NOMO-1 treated with dmso at 0.1 percent for 144 hours (cell line): ENCODE measurements at regions not wholly inside any gene's neighbourhood (a gene's known extent, or its start where the extent isn't known, plus 50 kb on each side); places are given as distances from the start of the nearest gene placed in this dataset.

Source experiments
- DNase-seq: peaks from one replicate; lab custom pipeline; 2025; ENCODE audit not compliant: unreplicated experiment; lab: John Stamatoyannopoulos, UW

DNA sequence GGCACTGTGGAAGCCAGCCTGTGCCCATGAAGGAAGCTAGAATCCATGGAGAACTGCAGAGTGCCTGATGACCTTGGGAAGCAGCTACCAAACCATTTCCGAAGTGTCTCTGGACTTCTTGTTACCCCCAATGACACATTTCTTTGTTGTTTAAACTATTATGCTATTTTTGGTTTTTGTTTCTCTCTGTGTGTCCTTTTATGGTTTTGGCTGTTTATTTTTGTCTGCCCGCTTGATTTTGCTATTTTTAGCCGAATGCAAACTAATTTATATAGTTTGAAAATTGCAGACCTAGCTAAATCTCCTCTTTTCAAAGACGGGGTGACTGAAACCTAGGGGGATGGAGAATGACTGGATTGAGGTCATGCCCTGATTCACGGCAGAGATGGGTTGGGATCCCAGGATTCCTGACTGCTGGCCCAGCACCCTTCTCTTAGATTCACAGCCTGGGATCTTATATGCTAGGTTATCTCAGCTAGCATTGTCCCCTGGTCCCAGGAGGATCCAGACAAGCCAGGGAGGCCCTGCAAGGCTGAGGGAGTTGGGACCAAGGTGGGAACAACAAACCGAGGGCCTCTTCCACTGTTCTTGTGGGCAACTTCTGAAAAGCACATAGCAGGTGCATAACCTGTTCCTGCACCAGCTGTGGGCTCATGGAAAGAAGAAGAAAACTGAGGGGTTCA lies 116.3 kb upstream of the HAAO start:
- no peak for DNase-seq

DNA sequence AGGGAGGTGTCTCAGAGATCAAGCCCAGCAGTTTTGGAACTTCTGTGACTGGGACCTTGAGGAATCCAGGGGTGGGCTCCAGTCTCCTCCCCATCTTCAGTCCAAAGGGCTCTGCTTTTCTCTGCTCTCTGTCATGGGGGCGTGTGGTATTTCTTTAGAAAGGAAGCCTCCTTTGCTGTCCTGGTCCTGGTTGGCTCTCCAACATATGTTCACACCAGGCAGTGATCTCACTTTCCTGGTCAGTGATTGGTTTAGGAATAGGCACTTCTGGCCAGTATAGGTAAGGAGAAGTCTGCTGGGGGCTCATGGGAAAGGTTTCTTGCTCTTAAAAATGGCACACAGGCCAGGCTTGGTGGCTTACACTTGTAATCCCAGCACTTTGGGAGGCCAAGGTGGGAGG lies 115.5 kb upstream of the HAAO start:
- no peak for DNase-seq

DNA sequence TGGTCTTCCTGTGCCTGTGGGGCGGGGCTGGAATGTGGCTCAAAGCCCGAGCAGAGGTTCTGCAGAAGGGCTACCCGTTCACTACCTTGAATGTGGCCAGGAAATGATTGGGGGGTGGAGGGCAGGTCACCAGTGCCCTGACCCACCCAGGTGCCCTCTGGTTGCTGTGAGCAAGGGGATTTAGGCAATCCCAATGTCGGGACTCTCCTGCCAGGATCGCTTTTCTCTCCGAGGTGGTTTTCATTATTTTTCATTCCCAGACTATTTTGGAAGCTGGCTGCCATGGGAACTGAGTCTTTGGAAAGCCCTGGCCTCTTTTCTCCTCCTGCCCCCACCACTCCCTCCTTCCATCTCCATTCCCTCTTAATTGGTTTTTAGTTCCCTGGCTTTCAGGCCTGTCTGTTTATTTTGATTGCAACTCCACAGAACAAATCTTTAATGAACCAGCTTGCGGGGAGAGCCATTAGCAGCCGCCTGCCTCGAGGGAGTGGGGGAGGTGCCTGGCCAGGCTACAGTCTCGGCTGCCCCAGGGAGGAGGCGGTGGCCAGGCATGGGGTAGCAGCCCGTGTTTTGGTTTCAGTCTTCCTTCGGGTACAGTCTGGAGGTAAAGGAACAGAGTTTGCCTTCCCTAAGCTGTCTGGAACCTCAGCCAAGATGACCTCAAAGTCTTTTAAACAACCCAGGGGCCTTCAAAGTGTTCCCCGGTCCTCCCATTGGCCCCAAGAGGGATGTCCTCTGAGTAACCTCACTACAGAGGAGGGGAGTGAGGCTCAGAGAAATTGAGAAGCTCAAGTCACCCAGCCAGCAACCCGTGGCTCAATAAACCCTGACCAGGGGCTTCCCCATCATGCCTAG lies 114.4 kb upstream of the HAAO start:
- DNase-seq: no peak

DNA sequence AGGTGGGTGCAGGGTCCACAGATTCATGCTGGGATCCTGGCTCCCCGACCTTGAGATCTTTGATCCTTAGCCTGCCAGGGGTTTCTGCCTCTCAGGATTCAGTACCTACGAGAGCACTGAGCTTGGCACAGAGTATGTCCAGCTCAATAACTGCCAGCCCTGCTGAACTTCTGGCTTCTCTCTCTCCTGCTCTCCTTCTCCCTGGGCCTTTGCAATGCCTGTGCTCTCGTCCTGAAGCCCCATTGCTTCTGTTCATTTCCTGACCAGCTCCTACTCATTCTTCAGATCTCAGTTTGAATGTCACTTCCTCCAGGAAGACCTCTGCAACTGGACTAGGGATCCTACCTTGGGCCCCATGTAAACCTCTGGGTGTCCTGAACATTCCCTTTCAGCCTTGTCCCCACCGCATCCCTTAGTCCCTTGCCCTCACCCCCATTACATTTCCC lies 113.8 kb upstream of the HAAO start:
- no peak for DNase-seq

DNA sequence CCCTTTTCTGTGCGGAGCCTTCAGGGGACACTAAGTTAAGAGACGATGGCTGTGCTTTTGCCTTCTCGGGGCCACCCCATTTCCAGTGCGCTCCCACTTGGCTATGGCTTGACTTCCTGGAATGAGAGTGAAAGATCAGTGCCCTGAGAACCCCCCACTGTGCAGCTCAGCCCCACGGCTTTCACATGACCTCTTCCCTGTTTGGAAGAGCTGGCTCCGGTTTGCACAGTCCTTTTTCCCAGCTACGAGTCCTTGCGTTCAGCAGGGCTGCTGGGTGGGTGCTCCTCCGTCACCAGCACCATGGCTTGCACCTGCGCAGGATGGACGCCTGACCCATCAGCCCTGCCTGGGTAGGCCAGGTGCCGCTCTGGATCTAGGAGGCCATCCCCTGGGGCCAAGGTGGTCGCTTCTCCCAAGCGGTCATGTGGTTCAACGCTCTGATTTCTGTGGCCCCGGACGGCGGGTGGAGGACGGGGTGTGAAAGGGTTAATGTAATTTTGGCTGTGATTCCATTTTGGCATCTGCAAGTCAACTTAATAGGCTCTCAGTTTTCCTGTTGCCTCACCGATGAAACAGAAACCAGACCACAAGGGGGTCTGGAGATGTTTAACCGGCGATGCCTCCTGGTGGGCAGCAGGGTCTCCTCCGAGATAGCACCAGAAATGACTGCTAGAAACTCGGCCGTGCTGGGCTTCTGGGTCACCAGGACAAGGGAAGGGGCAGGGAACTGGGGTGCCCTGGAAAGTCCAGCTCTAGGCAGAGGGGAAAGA lies 113.1 kb upstream of the HAAO start:
- DNase-seq: no peak

DNA sequence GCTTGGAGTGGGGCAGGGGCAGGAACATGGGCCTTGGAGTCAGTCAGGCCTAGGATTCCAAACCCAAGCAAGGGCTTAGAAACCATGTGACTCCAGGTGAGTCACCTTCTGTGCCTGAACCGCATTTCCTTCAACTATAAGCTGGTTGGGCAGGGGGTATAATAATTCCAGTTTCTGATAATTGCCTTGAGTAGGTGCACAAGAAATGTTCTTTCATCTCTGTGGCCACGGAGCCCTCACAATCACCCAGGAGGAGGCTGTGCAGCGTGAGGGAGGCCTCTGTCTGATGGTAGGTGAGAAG lies 112.1 kb upstream of the HAAO start:
- no peak for DNase-seq

DNA sequence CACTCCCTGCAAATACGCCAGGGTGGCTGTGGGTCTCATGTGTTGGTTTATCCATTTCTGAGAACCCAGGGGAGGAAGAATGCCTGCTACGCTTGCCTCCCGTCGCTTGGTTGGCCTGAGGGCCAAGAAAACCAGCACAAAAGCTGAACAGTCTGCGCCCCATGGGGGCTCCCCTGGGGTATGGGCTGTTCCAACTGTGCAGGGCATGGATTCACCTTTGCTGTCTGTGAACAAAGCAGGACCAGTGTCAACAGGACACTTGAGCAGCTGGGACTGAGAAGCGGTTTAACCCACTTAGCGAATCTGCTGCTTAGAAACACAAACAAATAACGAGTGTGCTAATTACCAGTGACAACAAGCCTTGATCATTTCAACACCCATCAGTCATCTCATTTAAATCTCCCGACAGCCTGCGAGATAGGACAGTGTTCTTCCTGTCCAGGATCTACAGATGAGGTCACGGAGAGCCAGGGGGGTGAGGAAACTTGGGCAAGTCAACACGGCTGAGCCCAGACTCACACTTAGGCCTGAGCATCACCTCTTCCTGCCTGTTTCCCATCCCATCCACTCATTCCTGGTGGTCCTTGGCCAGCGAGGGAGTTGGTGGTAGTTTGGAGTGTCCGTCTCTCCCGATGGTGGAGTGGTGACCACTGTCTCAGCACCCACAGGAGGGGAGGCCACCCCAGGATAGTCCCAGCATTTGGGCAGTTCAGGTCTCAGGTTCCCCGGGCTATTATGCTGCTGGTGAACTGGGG lies 111.6 kb upstream of the HAAO start:
- DNase-seq: no peak

DNA sequence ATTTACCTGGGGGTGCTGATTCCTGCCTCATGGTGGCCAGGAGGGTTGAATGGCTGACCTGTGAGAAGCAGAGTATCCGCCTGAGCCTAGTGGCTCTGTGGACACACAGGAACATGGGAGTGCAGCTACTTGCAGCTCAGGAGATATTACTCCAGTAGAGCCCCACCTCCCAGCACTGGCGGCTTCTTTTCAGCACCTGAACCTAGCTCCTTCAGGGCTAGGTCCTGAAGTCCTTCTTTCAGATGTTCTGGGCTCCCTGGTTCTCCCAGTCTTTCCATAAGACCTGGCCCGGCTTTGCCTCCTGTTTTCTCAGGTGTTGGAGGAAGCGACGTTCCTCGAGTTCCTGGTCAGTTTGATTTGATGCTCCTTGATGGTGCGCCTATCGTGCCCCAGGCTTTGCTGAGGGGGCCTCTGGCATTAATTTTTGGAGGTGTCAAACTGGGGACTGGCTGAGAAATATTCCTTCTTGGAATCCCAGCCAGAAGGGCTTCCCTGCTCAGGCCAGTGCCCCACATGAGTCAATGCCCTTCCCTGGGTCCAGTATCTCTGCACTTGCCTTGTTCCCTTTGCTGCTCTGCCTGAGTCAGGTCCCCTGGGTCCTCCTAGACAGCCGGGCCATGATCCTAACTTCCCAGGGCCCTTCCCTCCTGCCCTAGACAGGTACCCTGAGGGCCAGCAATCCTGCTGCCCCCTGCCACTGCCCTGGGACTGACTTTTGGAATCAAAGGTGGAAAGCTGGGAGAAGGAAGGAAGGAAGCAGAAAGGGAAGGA lies 110.7 kb upstream of the HAAO start:
- DNase-seq: no peak

GRCh38 chr2:42901076-42901640 lies 108.8 kb upstream of the HAAO start:
- DNase-seq: no peak

DNA sequence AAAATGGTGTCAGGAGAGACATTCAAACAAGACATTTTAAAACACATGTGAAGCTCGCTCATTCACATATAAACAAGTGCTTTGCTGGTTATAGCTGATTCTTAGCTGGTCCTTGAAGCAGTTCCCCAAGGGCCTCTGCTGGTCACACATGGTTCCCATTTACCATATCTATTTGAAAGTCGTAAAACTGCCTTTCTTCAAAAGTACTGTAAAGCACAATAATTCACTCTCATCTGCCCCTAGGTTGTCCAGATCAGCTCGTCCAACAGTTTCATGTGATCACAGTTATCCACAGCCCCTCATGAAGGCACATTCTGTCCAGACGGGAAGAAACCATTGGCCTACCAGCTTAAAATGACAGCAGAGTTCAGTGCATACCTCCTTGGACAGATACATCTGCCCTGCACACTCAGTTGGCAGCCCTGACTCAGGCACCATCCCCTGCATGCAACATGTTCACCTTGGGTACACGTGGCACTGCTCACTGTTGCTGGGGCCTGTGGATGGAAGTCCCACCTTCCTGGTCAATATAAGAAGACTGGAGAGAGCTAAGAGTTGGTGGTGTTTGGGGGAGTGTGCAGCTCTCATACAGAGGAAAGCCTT lies 108.0 kb upstream of the HAAO start:
- no peak for DNase-seq

GRCh38 chr2:42897358-42897757 lies 105.0 kb upstream of the HAAO start:
- no peak for DNase-seq

- DNase-seq: no peak
Measured at GRCh38 chr2:42895791-42896135, 103.4 kb upstream of the HAAO start.

DNA sequence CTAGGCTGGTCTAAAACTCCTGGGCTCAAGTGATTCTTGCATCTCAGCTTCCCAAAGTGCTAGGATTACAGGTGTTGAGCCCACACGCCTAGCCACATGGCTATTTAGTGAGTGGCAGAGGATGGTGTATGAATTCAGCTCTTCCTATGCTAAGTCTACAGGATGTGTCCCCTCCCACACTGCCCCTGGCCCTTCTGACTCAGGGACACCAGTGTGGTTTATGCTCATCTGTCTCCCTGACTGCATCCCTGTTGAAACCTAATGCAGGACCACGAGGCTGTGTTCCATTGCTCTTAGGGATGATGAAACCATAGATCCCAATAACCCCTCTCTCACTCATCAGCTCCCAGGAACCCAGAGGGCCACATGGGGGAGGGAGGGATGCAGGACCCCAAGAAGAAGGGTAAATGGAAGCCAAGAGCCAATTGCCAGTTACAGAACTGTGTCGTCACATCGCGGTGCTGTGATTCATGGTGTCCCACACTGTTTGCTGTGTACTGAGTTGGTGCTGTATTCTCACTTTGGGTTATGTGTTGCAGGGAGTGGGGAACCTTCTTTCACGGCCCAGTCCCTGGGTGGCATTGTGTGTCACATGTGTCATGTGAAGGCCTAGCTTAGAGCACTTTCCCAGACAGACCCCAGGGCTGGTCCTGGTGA lies 102.9 kb upstream of the HAAO start:
- DNase-seq: no peak

DNA sequence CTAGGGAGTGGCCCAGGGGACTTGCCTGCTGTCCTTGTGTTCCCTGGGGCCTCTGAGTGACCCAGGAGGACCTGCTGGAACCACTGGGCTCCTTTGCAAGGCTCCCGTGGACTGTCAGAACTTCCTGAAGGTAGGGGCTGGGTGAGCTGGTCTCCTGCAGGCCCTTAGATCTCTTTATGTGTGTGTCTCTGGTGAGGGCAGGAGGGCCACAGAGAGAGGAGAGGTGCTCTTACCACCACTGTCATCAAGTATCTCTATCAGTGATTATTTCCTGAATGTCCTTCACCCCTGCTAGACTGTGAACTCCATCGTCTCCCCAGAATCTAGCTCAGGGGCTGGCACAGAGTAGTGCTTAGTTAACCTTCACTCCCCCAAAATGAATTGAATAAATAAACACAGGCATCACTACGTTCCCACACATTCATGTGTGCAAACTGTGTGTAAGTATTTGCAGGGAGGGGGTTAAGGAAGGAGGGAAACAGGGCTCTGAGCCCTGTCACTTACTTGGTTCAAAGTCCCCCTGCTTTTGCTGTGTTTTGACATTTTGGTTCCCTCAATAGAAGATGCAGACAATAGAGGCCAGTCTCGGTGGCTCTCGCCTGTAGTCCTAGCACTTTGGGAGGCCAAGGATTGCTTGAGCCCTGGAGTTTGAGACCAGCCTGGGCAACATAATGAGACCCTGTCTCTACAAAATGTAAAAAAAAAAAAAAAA lies 100.8 kb upstream of the HAAO start:
- no peak for DNase-seq

DNA sequence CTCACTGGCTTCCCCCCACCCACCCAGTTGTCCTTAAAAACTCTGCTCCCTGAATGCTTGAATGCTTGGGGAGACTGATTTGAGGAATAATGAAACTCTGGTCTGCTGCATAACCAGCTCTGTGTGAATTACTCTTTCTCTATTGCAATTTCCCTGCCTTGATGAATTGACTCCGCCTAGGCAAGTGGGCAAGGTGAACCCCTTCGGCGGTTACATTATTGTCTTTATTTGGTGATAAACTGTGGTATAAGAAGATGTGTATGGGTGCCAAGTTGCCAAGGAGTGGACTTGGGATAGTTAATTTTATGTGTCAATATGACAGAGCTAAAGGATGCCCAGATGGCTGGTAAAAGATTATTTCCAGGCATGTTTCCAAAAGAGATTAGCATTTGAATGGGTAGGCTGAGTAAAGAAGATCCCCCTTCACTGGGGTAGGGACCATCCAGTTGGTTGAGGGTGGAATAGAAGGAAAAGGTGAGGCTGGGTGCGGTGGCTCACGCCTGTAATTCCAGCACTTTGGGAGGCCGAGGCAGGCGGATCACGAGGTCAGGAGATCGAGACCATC lies 98.5 kb upstream of the HAAO start:
- no peak for DNase-seq

DNA sequence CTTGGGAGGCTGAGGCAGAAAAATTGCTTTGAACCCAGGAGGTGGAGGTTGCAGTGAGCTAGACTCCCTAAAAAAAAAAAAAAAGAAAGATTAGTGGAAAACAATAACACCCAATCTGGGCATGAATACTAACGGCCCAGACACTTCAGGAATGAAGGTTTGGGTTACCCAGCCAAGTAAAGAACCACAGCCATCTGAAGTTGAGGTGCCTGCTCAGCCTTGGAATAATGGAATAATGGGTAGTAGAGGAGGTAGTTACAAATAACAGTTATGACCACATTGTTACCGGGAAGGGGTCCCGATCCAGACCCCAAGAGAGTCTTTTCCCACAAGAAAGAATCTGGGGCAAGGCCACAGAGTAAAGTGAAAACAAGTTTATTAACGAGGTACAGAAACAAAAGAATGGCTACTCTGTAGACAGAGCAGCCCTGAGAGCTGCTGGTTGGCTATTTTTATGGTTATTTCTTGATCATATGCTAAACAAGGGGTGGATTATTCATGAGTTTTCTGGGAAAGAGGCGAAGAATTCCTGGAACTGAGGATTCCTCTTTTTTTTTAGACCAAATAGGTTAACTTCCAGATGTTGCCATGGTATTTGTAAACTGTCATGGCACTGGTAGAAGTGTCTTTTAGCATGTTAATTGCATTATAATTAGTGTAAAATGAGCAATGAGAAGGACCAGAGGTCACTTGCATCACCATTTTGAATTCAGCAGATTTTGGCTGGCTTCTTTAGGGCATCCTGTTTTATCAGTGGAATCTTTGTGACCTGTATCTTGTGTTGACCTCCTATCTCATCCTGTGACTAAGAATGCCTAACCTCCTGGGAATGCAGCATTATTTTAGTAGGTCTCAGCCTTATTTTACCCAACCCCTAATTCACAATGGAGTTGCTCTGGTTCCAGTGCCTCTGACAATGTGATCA lies 96.2 kb upstream of the HAAO start:
- DNase-seq: no peak

DNA sequence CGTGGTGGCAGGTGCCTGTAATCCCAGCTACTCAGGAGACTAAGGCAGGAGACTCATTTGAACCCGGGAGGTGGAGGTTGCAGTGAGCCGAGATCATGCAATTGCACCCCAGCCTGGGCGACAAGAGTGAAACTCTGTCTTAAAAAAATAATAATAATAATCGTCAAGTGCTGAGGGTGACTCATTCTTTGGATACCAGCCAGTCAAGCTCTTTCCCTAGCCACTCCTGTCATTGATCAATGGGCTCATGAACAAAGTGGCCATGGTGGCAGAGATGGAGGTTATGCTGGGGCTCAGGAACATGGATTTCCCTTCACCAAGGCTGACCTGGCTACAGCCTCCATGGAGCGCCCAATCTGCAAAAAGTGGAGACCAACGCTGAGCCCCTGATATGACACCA lies 94.5 kb upstream of the HAAO start:
- no peak for DNase-seq
